Tongue (tissue), 1 donor: ENCODE measurements at regions not wholly inside any gene's neighbourhood (a gene's known extent, or its start where the extent isn't known, plus 50 kb on each side); places are given as distances from the start of the nearest gene placed in this dataset.
"Not testable (repeated sequence)": the region's sequence is repeated elsewhere in the genome, so short reads cannot be mapped to it uniquely, and the experiment has no call there.

Experiments used
- DNase-seq: peaks from one replicate; pipeline ENCODE4 v3.0.0-alpha.2; 2015

DNA sequence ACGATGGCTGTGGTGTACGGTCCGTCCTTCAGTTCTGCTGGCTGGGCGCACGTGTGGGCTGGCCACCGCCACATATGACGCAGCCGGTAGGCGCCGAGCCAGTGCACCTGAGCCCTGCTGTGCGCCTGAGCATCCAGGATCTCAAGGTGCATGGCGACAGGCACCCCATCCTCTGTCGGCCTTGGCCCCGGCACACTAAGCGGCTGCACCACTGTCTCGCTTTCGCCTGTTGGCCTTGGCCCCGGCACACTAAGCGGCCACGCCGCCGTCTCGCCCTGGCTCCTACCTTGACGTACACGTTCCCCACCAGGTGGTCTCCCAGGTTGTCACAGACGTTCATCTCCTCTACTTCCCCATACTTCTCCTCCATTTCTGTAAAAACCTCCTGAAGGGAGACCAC is 4034.6 kb upstream of the TPTE start:
- DNase-seq, result not testable (repeated sequence)

GRCh38 chr21:6492691-6493090 is 4028.7 kb upstream of the TPTE start:
- not testable (repeated sequence) for DNase-seq

DNA sequence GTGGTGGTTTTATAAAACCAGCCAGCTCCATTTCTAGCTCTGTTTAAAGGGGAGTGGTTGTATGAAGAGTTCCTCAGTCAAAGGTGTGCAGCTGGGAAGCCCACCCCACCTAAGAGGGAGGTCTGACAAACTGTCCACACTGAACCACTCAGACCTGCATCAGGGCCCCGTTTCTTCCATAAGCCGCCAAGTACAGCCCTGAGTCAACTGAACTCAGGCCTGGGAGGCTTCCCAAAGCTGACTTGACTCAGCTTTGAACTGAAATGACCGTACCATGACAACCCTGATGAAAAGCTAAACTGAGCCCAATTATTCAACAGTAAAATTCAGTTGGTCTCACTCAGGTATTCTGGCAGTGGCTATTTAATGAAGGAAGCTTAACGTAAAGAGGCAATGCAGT is 4027.4 kb upstream of the TPTE start:
- not testable (repeated sequence) for DNase-seq

- not testable (repeated sequence) for DNase-seq
These were observed 4025.0 kb upstream of the TPTE start for GRCh38 chr21:6496356-6496755.

GRCh38 chr21:6498716-6499115 is 4022.7 kb upstream of the TPTE start:
- peak; percentile 0 for DNase-seq

- DNase-seq, result not testable (repeated sequence)
These were observed 4022.1 kb upstream of the TPTE start for GRCh38 chr21:6499128-6499826.

- DNase-seq, result not testable (repeated sequence)
These were observed 4021.5 kb upstream of the TPTE start for GRCh38 chr21:6499866-6500265.

DNA sequence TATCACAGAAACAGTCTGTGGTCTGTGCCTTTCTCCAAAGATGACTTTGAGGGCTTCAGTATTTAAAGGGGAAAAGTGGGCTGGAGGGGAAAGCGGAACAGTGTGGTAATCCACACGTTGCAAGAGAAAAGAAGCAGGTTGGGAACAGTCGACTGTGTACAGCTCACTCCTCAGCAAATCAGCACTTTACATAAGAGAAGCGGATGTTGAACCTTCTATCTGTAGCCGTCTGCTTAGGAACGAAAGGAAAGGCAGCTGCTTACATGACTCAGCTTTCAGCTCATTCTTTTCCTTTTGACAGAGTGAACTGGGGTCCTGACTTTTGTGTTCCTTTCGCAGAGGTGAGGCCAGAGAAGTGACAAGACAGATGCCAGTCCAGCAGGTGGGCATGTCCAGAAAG is 4020.7 kb upstream of the TPTE start:
- not testable (repeated sequence) for DNase-seq

- DNase-seq, result not testable (repeated sequence)
These were observed 4015.1 kb upstream of the TPTE start for GRCh38 chr21:6506167-6506894.

GRCh38 chr21:6507632-6508031 is 4013.8 kb upstream of the TPTE start:
- not testable (repeated sequence) for DNase-seq

GRCh38 chr21:6521777-6522176 is 3999.6 kb upstream of the TPTE start:
- DNase-seq, result not testable (repeated sequence)

DNA sequence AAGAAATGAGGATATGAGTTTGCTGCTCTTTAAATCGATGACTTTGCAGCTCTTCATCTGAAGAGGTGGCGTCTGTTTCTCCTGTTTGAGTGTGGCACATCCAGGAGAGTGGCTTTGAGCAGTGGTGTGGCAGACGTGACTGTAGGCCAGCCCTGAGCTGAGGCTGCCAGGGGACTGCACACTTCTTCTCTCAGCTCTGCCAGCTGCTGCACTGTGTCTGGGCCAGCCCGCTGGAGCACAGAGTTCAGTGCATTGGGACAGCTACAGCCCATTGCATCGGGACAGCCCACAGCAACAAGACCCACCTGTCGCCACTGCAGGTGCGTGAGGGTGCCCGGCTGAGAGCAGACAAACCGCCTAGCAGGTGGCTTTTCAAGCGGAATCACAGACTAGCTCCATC is 3995.2 kb upstream of the TPTE start:
- DNase-seq, result not testable (repeated sequence)

GRCh38 chr21:6530655-6531054 is 3990.7 kb upstream of the TPTE start:
- DNase-seq, result not testable (repeated sequence)

- DNase-seq, result not testable (repeated sequence)
These were observed 3988.1 kb upstream of the TPTE start for GRCh38 chr21:6533261-6533660.

GRCh38 chr21:6538320-6538719 is 3983.1 kb upstream of the TPTE start:
- DNase-seq, result not testable (repeated sequence)

DNA sequence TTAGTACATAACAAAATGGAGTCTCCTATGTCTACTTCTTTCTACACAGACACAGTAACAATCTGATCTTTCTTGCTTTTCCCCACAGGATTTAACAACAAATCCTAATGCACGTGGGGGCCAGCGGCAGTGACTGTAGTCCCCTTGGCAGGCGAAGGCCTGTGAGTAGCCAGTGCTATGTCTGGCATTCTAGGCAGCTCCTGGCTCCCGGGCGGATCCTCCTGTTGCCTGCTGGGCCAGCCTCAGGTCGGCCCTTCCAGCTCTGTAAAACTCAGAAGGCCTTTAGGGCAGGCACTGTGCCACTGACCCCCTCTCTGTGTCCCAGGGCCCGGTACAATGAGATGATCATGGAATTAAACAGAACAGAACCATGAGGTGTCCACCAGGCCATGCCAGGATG is 3981.7 kb upstream of the TPTE start:
- DNase-seq, result not testable (repeated sequence)

GRCh38 chr21:6541036-6541435 is 3980.3 kb upstream of the TPTE start:
- not testable (repeated sequence) for DNase-seq

DNA sequence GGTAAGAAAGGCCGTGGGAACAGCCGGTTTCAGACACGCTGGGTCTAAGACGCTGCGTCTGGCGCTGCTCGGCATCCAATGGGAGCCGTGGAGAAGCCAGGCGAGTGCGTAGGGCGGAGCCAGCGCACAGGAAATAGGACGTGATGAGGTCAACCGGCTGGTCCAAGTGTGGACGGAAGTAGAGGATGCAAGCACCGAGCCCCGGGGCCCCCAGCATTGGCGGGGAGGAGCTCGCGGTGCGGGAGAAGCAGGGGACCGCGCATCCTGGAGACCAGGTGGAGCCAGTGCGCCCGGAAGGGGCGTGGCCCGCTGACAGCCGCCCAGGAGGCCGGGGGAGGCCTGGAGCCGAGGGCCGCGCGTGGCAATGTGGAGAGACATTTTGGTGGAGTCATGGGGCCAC is 3976.1 kb upstream of the TPTE start:
- DNase-seq, result not testable (repeated sequence)

DNA sequence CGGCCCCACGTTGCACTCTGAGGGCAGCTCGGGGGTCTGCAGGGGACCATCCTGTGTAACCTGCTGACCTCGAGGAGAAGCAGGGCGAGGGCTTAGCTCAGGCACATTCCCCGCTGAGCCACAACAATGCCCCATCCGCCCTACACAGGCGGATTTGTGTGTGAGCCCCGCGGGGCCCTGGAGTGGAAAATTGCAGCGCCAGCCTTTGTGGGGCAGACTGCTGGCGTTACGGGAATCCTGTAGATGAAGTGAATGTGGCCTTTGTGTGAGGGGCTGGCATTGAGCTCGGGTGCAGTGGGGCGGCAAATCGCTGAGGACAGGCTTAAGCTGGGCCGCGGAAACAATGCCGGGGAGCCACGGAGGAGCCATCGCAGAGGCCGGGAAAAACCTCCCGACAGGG is 3970.3 kb upstream of the TPTE start:
- DNase-seq, result not testable (repeated sequence)

- not testable (repeated sequence) for DNase-seq
These were observed 3967.6 kb upstream of the TPTE start for GRCh38 chr21:6553505-6554376.

DNA sequence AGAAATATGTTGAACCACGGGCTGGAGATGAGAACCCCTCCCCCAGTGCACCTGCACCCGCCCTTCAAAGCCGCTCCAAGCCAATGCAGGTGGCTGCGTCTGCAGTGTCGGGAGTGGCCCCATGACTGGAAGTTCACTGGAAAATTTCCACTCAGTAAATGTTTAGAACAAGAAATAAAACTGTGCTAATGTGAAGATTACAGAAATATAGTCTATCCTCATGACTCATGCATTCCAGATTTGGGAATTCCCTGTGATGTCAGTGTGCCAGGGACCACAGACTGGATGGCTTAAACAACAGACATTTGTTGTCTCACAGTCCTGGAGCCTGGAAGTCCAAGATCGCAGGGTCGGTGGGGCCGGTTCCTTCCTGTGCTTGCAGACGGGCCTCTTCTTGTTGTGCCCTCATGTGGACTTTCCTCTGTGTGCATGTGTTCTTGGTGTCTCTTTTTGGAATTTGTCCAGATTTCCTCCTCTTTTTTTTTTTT is 3967.0 kb upstream of the TPTE start:
- not testable (repeated sequence) for DNase-seq

DNA sequence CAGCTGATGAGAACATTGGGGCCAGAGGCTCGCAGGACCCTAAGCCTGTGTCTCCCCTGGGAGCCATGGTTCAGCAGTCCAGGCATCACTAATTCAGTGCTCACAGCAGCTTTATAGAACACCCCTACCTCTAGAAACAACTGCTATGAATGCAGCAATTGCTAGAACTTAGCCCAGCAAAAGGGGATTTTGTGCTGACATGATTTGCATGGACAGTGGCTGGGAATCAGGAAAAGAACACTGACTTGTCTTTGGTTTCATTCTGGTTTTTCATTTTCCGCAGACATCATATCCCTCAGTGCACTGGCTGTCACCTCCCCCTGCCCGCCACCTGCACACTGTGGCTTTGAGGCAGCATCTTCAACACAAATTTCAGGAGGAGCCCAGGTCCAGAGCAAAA is 3964.9 kb upstream of the TPTE start:
- not testable (repeated sequence) for DNase-seq
